ENCODE measurements at regions not wholly inside any gene's neighbourhood (a gene's known extent, or its start where the extent isn't known, plus 50 kb on each side); places are given as distances from the start of the nearest gene placed in this dataset.

DNA sequence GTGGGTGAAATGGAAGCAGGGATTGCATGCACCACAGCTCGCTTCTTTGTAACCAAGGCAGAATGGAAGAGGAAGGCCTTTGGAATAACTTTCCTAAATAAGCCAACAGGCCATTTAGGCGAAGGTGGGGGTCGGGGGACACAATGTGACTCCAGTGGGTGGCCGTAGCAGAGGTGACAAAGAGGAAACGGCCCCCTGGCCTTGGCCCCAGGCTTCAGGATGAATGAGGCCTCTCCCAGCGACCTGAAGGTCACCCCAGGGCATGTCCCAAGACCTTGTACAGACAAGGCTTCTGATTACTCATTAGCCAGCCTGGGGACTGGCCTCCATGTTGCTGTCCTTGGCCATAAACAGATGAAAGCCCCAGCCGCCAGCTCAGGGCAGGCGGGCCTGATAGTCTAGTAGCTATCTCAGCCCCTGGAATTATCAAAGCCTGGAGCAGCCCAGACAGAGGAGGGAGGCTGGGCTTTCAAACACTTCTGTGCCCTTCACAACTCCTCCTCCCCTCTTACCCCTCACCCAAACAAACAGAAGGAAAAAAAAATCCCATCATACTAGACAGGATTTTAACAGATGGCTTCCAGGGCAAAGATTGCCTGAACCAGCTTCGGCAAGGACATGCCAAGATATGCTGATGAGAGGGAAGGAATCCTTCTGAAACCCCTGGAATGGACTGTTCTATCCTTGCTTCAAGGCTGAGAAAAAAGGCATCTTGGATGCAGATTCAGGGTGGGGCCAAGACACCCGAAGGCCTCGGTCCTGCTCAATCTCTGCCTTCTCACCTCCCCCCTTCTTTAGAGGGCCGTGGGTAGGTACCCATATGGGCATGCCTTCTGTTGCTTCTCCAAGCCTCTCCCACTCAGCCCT is 142.3 kb upstream of the PARP11 start:
- TF ChIP-seq FOXM1 (IDR thresholded peaks at IDR 0.05; ENCODE audit: borderline replicate concordance) (no peak), ARNT (IDR thresholded peaks at IDR 0.05) (no peak)

Measured in HEK293T (cell line).